ENCODE measurements at regions not wholly inside any gene's neighbourhood (a gene's known extent, or its start where the extent isn't known, plus 50 kb on each side); places are given as distances from the start of the nearest gene placed in this dataset.
"Not testable (repeated sequence)": the region's sequence is repeated elsewhere in the genome, so short reads cannot be mapped to it uniquely, and the experiment has no call there.

DNA sequence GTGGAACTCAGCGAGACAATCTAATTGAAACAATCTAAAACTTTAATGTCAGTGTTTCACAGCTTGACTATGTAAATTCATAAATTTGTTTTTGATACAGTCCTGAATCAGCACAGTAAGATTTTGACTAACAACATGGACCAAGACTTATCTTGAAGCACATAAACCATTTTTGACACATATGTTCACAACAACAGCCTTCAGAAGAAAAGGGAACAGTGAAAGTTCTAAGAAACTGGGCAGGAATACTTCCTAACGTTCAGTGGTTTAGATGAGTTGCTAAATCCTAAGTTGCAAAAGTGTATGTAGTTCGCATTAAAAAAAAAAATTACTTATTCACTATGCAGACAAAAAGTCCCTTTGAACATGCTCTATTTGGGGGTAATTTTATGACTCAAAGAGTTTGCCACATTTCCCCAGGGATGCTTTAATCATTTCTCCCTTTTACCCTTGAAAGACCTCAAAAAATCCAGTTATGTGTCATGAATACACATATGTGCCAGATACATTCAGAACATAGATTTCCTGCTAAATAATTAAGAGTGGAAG is 120.2 kb downstream of the MRPL39 start:
- no peaks in the 10 kb centered on the region for H3K79me2 ChIP-seq (ENCODE audit: control insufficient read depth, insufficient read depth, low read length, unreplicated experiment)
- H3K4me3 ChIP-seq (ENCODE audit: low read depth, low read length) = no peak overlapping the region
- H3K27me3 ChIP-seq (ENCODE audit: insufficient read depth, low read length) = no peaks in the 10 kb centered on the region
- H3K27ac ChIP-seq (ENCODE audit: low read depth, low read length) = no peak overlapping the region; the same call in 1 of the 2 replicates
- no peaks in the 10 kb centered on the region for H3K36me3 ChIP-seq (ENCODE audit: insufficient read depth, low read length)
- no peak overlapping the region for H2AFZ ChIP-seq (ENCODE audit: low read length, unreplicated experiment)
- H3K4me1 ChIP-seq (ENCODE audit: control insufficient read depth, insufficient read depth, low read length, unreplicated experiment) = peaks cover 6% of the 10 kb centered on the region

DNA sequence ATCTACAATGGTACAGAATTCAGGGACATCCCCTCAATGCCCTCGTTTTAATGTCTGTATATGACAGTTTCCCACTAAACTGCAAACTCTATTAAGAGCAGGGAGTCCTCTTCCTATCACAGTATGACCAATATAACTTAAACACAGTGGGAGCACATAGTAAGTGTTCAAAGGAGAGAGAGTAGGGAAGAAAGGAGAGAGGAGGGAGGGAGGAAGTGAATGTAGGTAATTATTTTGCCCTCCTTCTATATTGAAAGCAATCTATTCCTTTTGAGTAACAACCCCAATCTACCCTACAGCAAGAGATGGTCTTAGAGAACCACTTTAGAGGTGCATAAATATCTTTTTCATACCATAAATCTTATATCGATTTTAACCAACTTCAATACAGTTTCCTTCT is 121.4 kb downstream of the MRPL39 start:
- Histone ChIP-seq H2AFZ (ENCODE audit: low read length, unreplicated experiment) (no peak overlapping the region), H3K79me2 (ENCODE audit: control insufficient read depth, insufficient read depth, low read length, unreplicated experiment) (no peaks in the 10 kb centered on the region), H3K27ac (ENCODE audit: low read depth, low read length) (no peak overlapping the region), H3K4me1 (ENCODE audit: control insufficient read depth, insufficient read depth, low read length, unreplicated experiment) (peaks cover 6% of the 10 kb centered on the region), H3K36me3 (ENCODE audit: insufficient read depth, low read length) (no peaks in the 10 kb centered on the region), H3K27me3 (ENCODE audit: insufficient read depth, low read length) (no peaks in the 10 kb centered on the region), H3K4me3 (ENCODE audit: low read depth, low read length) (no peak overlapping the region)

DNA sequence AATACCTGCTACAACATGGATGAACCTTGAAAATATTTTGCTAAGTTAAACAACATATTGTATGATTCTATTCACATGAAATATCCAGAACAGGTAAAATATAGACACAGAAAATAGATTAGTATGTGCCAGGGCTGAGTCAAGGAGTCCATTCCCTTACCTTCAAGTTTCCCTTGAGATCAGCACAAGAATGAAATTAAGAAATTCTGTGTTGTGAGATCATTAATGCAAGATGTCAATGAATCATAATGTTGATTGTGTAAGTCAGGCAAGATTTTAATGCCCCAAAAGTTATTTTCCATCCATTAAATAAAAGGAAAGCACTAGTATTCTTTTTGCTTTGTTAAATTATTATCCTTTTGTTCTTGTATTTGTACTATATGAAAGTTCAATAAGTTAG is 139.4 kb downstream of the MRPL39 start:
- Histone ChIP-seq H3K79me2 (ENCODE audit: control insufficient read depth, insufficient read depth, low read length, unreplicated experiment) (no peaks in the 10 kb centered on the region), H3K27me3 (ENCODE audit: insufficient read depth, low read length) (peaks cover 3% of the 10 kb centered on the region; the same call in 1 of the 2 replicates), H3K4me3 (ENCODE audit: low read depth, low read length) (no peak overlapping the region)

DNA sequence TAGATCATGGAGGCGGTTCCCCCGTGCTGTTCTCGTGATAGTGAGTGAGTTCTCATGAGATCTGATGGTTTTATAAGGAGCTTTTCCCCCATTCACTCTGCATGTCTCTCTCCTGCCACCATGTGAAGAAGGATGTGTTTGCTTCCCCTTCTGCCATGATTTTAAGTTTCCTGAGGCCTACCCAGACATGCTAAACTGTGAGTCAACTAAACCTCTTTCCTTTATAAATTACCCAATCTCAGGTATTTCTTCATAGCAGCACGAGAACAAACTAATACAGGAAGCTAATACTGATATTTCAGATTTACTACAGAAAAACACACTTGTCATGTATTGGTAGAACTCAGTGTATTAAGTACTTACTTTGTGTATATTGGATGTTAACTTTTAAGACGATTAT is 140.2 kb downstream of the MRPL39 start:
- H3K36me3 ChIP-seq (ENCODE audit: insufficient read depth, low read length); H3K27me3 ChIP-seq (ENCODE audit: insufficient read depth, low read length); H3K27ac ChIP-seq (ENCODE audit: low read depth, low read length); H2AFZ ChIP-seq (ENCODE audit: low read length, unreplicated experiment); H3K79me2 ChIP-seq (ENCODE audit: control insufficient read depth, insufficient read depth, low read length, unreplicated experiment); H3K4me3 ChIP-seq (ENCODE audit: low read depth, low read length); H3K4me1 ChIP-seq (ENCODE audit: control insufficient read depth, insufficient read depth, low read length, unreplicated experiment): not testable (repeated sequence)

More for the DNA sequence above, 139.4 kb downstream of the MRPL39 start:
- Histone ChIP-seq H3K36me3 (ENCODE audit: insufficient read depth, low read length) (no peaks in the 10 kb centered on the region), H2AFZ (ENCODE audit: low read length, unreplicated experiment) (no peak overlapping the region), H3K27ac (ENCODE audit: low read depth, low read length) (no peak overlapping the region), H3K4me1 (ENCODE audit: control insufficient read depth, insufficient read depth, low read length, unreplicated experiment) (no peaks in the 10 kb centered on the region)

DNA sequence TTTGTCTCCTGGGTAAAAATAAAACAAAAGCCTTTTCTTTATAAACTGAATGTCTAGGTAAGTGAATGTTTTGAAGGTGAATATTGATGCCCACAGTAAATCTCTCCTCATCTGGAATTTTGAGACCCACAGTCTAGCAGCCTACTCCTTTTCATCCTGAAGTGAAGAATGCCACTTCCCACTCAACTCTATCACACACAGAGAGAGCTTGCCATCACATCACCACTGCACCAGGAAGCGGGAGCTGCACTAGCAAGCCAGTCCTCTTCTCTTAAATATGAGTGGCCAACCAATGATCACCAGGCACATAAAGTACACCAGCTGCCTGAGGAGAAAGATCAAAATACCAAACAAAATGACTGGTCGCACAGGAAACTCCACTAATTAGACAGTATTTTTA is 140.8 kb downstream of the MRPL39 start:
- no peak overlapping the region for H2AFZ ChIP-seq (ENCODE audit: low read length, unreplicated experiment)
- no peak overlapping the region for H3K4me3 ChIP-seq (ENCODE audit: low read depth, low read length)
- H3K79me2 ChIP-seq (ENCODE audit: control insufficient read depth, insufficient read depth, low read length, unreplicated experiment) = no peaks in the 10 kb centered on the region
- peaks cover 3% of the 10 kb centered on the region; the same call in 1 of the 2 replicates for H3K27me3 ChIP-seq (ENCODE audit: insufficient read depth, low read length)
- H3K4me1 ChIP-seq (ENCODE audit: control insufficient read depth, insufficient read depth, low read length, unreplicated experiment) = no peaks in the 10 kb centered on the region
- no peak overlapping the region for H3K27ac ChIP-seq (ENCODE audit: low read depth, low read length)
- no peaks in the 10 kb centered on the region for H3K36me3 ChIP-seq (ENCODE audit: insufficient read depth, low read length)

DNA sequence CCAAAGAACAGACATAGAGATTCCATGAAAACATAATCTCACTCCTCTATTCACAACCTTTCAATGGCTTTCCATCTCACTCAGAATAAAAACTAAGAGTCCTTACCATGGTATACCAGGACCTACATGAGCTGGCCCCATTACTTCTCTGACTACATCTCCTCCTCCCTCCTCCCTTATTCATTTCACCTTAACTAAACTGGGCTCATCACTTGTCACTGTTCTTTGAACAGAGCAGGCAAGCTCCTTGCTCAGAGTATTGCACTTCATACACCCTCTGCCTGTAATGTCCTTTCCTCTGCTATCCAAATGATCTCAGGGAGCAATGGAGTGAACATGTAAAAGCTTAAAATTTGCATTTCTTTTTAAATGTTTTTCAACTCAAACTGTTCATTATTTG is 142.0 kb downstream of the MRPL39 start:
- no peak overlapping the region for H3K4me3 ChIP-seq (ENCODE audit: low read depth, low read length)
- no peaks in the 10 kb centered on the region for H3K4me1 ChIP-seq (ENCODE audit: control insufficient read depth, insufficient read depth, low read length, unreplicated experiment)
- H3K27me3 ChIP-seq (ENCODE audit: insufficient read depth, low read length) = no peaks in the 10 kb centered on the region
- no peak overlapping the region for H3K27ac ChIP-seq (ENCODE audit: low read depth, low read length)
- H3K79me2 ChIP-seq (ENCODE audit: control insufficient read depth, insufficient read depth, low read length, unreplicated experiment) = no peaks in the 10 kb centered on the region
- H3K36me3 ChIP-seq (ENCODE audit: insufficient read depth, low read length) = no peaks in the 10 kb centered on the region
- H2AFZ ChIP-seq (ENCODE audit: low read length, unreplicated experiment) = no peak overlapping the region

DNA sequence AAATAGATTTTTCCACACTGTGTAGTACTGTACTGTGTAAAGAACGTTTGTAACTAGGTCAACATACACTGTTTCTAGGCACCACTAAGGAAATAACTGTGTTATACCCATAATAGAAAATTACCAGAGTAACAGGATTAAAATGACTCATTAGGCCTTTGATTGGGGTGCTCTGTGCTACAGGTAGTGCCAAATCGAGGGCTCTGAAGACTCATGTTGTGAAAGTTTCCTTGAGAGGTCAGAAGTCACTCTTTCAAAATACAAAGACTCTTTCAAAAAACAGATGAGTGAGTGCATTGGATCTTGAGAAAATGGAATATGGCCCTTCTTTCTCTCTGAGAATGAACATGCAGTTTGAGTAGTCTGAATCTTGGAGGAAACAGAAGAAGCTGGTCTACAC is 143.0 kb downstream of the MRPL39 start:
- Histone ChIP-seq H3K36me3 (ENCODE audit: insufficient read depth, low read length) (no peaks in the 10 kb centered on the region), H3K79me2 (ENCODE audit: control insufficient read depth, insufficient read depth, low read length, unreplicated experiment) (no peaks in the 10 kb centered on the region), H3K27me3 (ENCODE audit: insufficient read depth, low read length) (no peaks in the 10 kb centered on the region), H3K27ac (ENCODE audit: low read depth, low read length) (no peak overlapping the region), H3K4me1 (ENCODE audit: control insufficient read depth, insufficient read depth, low read length, unreplicated experiment) (no peaks in the 10 kb centered on the region), H2AFZ (ENCODE audit: low read length, unreplicated experiment) (no peak overlapping the region), H3K4me3 (ENCODE audit: low read depth, low read length) (no peak overlapping the region)

DNA sequence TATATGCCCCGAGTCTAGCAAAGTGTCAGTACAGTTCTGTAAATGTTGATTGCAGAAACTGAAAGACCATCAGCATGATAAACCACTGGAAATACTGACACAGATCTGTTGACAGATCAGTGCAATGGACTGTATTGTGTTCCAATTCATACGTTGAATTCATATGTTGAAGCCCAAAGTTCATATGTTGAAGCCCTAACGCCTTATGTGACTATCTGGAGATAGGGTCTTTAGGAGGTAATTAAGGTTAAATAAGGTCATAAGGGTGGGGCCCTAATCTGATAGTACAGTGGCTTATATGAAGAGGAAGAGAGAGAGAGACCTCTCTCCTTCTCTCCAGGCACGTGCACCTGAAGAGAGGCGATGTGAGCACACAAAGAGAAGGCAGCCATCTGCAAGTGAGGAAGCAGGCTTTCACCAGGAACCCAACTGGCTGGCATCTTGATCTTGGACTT is 144.7 kb downstream of the MRPL39 start:
- H3K4me3 ChIP-seq (ENCODE audit: low read depth, low read length) = no peak overlapping the region

DNA sequence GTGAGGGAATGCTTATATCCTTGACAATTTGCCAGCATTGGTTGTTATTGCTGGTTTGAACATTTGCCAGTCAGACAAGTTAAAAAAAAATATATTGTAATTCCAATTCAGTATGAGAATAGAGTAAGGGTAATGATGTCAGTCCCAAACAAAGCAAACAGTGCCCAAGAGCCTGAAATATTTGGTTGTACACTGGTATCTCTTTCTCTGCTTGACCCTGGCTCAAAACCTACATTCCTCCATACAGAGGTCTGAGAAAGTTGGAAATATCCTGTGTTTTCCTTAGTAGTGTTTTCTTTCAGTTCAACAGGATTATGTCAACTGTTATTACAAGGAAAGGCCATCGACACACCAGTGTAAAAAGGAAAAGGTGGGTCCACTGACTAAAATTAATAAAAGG is 145.6 kb downstream of the MRPL39 start:
- Histone ChIP-seq H3K36me3 (ENCODE audit: insufficient read depth, low read length) (no peaks in the 10 kb centered on the region), H3K27ac (ENCODE audit: low read depth, low read length) (no peak overlapping the region), H3K27me3 (ENCODE audit: insufficient read depth, low read length) (no peaks in the 10 kb centered on the region), H3K4me1 (ENCODE audit: control insufficient read depth, insufficient read depth, low read length, unreplicated experiment) (peaks cover 2% of the 10 kb centered on the region), H3K4me3 (ENCODE audit: low read depth, low read length) (no peak overlapping the region), H3K79me2 (ENCODE audit: control insufficient read depth, insufficient read depth, low read length, unreplicated experiment) (no peaks in the 10 kb centered on the region), H2AFZ (ENCODE audit: low read length, unreplicated experiment) (no peak overlapping the region)

More for the DNA sequence above, 144.7 kb downstream of the MRPL39 start:
- Histone ChIP-seq H3K27ac (ENCODE audit: low read depth, low read length) (no peak overlapping the region), H2AFZ (ENCODE audit: low read length, unreplicated experiment) (no peak overlapping the region), H3K79me2 (ENCODE audit: control insufficient read depth, insufficient read depth, low read length, unreplicated experiment) (no peaks in the 10 kb centered on the region), H3K27me3 (ENCODE audit: insufficient read depth, low read length) (no peaks in the 10 kb centered on the region), H3K4me1 (ENCODE audit: control insufficient read depth, insufficient read depth, low read length, unreplicated experiment) (no peaks in the 10 kb centered on the region), H3K36me3 (ENCODE audit: insufficient read depth, low read length) (no peaks in the 10 kb centered on the region)

DNA sequence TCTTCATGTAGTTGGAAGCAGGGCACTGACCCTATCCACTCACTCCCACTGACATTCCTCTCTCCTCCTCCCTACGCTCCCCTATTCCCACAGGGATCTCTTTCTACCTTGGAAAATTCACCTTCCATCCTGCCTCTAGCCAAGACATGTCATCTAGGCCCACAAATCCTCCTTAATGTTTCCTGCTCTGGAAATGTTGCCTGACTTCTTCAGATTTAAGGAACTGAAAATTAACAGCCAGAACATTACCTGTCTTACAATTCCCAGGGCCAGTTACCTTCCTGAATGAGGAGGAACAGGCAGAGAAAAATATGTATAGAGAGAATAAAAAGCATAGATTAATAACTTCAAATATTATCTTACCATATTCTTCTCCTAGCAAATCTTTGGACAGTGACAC is 147.3 kb downstream of the MRPL39 start:
- Histone ChIP-seq H3K79me2 (ENCODE audit: control insufficient read depth, insufficient read depth, low read length, unreplicated experiment) (no peaks in the 10 kb centered on the region), H3K27ac (ENCODE audit: low read depth, low read length) (no peak overlapping the region), H3K27me3 (ENCODE audit: insufficient read depth, low read length) (no peaks in the 10 kb centered on the region), H3K4me3 (ENCODE audit: low read depth, low read length) (no peak overlapping the region), H3K4me1 (ENCODE audit: control insufficient read depth, insufficient read depth, low read length, unreplicated experiment) (peaks cover 8% of the 10 kb centered on the region), H3K36me3 (ENCODE audit: insufficient read depth, low read length) (no peaks in the 10 kb centered on the region), H2AFZ (ENCODE audit: low read length, unreplicated experiment) (no peak overlapping the region)

DNA sequence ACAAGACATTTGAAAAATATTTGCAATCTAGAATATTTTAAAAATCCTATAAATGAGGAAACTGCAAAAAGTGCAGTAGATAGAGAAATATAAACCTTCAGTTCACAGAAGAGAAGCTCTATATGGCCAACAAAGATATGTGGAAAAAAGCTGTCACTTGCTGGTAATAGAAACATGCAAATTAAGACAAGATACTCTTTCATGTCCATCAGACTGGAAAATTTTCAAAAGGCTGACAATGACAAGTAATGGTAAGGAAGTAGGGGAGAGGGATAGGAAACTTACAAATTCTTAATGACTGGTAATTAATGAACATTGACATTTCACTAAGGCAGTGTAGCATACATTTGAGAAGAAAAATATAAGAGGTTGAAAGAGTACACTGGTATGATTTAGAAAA is 147.9 kb downstream of the MRPL39 start:
- Histone ChIP-seq H3K79me2 (ENCODE audit: control insufficient read depth, insufficient read depth, low read length, unreplicated experiment) (no peaks in the 10 kb centered on the region), H3K27me3 (ENCODE audit: insufficient read depth, low read length) (no peaks in the 10 kb centered on the region), H3K36me3 (ENCODE audit: insufficient read depth, low read length) (no peaks in the 10 kb centered on the region)

More for the DNA sequence above, 147.9 kb downstream of the MRPL39 start:
- peaks cover 8% of the 10 kb centered on the region for H3K4me1 ChIP-seq (ENCODE audit: control insufficient read depth, insufficient read depth, low read length, unreplicated experiment)
- no peak overlapping the region for H3K27ac ChIP-seq (ENCODE audit: low read depth, low read length)
- no peak overlapping the region for H2AFZ ChIP-seq (ENCODE audit: low read length, unreplicated experiment)
- H3K4me3 ChIP-seq (ENCODE audit: low read depth, low read length) = no peak overlapping the region

Data from ACC112 (cell line).